ENCODE measurements at regions not wholly inside any gene's neighbourhood (a gene's known extent, or its start where the extent isn't known, plus 50 kb on each side); places are given as distances from the start of the nearest gene placed in this dataset.

GRCh38 chr16:86672179-86672863 is 94.0 kb downstream of the FOXL1 start:
- no peak for TF ChIP-seq POLR2AphosphoS2 (IDR thresholded peaks at IDR 0.05; ENCODE audit: low read depth, low read length)
- no peak for TF ChIP-seq ZNF592 (IDR thresholded peaks at IDR 0.05)
- TF ChIP-seq YY1 (IDR thresholded peaks at IDR 0.05; ENCODE audit: low read depth, low read length), result no peak
- no peak for TF ChIP-seq CTCF (IDR thresholded peaks at IDR 0.05 in 2 of 3, conservative IDR thresholded peaks at IDR 0.05 in 1 of 3; ENCODE audit: control insufficient read depth in 2 of 3, extremely low read depth in 1 of 3, insufficient read depth in 1 of 3, low read depth in 3 of 3, low read length in 3 of 3)
- no peak for TF ChIP-seq NBN (IDR thresholded peaks at IDR 0.05)
- no peak for TF ChIP-seq SMC3 (IDR thresholded peaks at IDR 0.05; ENCODE audit: borderline replicate concordance, low read length)
- TF ChIP-seq HDAC2 (IDR thresholded peaks at IDR 0.05), result no peak
- TF ChIP-seq EP300 (IDR thresholded peaks at IDR 0.05; ENCODE audit: borderline replicate concordance in 1 of 2, control insufficient read depth in 1 of 2, low read depth in 2 of 2, low read length in 2 of 2), result no peak
- no peak for TF ChIP-seq BHLHE40 (IDR thresholded peaks at IDR 0.05; ENCODE audit: borderline replicate concordance in 1 of 2, low read depth in 2 of 2, low read length in 1 of 2)
- no peak for TF ChIP-seq MAX (IDR thresholded peaks at IDR 0.05; ENCODE audit: low read depth, low read length)
- TF ChIP-seq BRCA1 (IDR thresholded peaks at IDR 0.05; ENCODE audit: low read depth, low read length), result no peak
- no peak for TF ChIP-seq JUND (IDR thresholded peaks at IDR 0.05; ENCODE audit: low read depth, low read length)
- TF ChIP-seq SRF (IDR thresholded peaks at IDR 0.05; ENCODE audit: low read depth in 2 of 2, low read length in 2 of 2), result no peak
